Tibial nerve (tissue), 3 donors: ENCODE measurements at regions not wholly inside any gene's neighbourhood (a gene's known extent, or its start where the extent isn't known, plus 50 kb on each side); places are given as distances from the start of the nearest gene placed in this dataset.

Experiments
- CTCF ChIP-seq, 5 experiments: fragments of 200-600 bp in 3 of 5; fragments of 450-650 bp in 2 of 5; sonication (generic) in 3 of 5; IDR thresholded peaks; one replicate each; pipeline ENCODE4 v1.5.1; 2016 to 2019; ENCODE audit warnings: antibody characterized with exemption in 5 of 5, mild to moderate bottlenecking in 3 of 5, moderate library complexity in 2 of 5
- POLR2A ChIP-seq, 2 donors: fragments of 450-650 bp; IDR thresholded peaks; one replicate each; pipeline ENCODE4 v1.6.1; 2017; ENCODE audit warnings: antibody characterized with exemption in 2 of 2, mild to moderate bottlenecking in 2 of 2, moderate library complexity in 2 of 2

GRCh38 chr2:142601794-142602193, 275.7 kb upstream of the KYNU start:
- TF ChIP-seq POLR2A (IDR thresholded peaks at IDR 0.05): no peak
- no peak for TF ChIP-seq CTCF (IDR thresholded peaks at IDR 0.05)
